Natural killer cell (primary cell): ENCODE measurements at regions not wholly inside any gene's neighbourhood (a gene's known extent, or its start where the extent isn't known, plus 50 kb on each side); places are given as distances from the start of the nearest gene placed in this dataset.
"Not testable (repeated sequence)": the region's sequence is repeated elsewhere in the genome, so short reads cannot be mapped to it uniquely, and the experiment has no call there.

ENCODE experiments used
- ATAC-seq, 3 donors: fragments of 150-1000 bp in 2 of 3; fragments of 200-7000 bp in 1 of 3; cut with Tn5 transposase; 1 replicate in 1 of 3; 2 replicates in 2 of 3; pipeline ENCODE4 v1.10.0; 2021; ENCODE audit warnings: mild to moderate bottlenecking in 2 of 3, moderate library complexity in 2 of 3
- DNase-seq, 2 donors: peaks; one replicate each; pipeline versions ENCODE4 v3.0.0 to v3.0.0-alpha.2; 2013 to 2021; ENCODE audit warnings: mixed read lengths in 1 of 2
- H3K27ac ChIP-seq: one replicate; pipeline ENCODE4 v1.5.1; 2013; ENCODE audit warnings: mild to moderate bottlenecking, low read length
- H3K27me3 ChIP-seq: one replicate; pipeline ENCODE4 v1.6.1; 2013; ENCODE audit warnings: low read length; ENCODE audit not compliant: control insufficient read depth, insufficient read depth
- H3K36me3 ChIP-seq: one replicate; pipeline ENCODE4 v1.6.1; 2013; ENCODE audit warnings: low read length; ENCODE audit not compliant: control insufficient read depth, insufficient read depth
- H3K4me1 ChIP-seq: one replicate; pipeline ENCODE4 v1.6.1; 2013; ENCODE audit warnings: low read length; ENCODE audit not compliant: control insufficient read depth, insufficient read depth
- H3K4me3 ChIP-seq: one replicate; pipeline ENCODE4 v1.5.1; 2013; ENCODE audit warnings: low read length
- H3K9me3 ChIP-seq: one replicate; pipeline ENCODE4 v1.6.1; 2013; ENCODE audit warnings: low read length; ENCODE audit not compliant: control insufficient read depth, insufficient read depth
- H3K27ac Mint-ChIP-seq, 2 donors: one replicate each; pipeline ENCODE4 v1.8.0; 2022; ENCODE audit warnings: mild to moderate bottlenecking in 2 of 2, mixed read lengths in 2 of 2, moderate library complexity in 1 of 2
- H3K27me3 Mint-ChIP-seq, 2 donors: one replicate each; pipeline ENCODE4 v1.8.0; 2022; ENCODE audit warnings: low read depth in 2 of 2, mixed read lengths in 2 of 2
- H3K36me3 Mint-ChIP-seq: one replicate; pipeline ENCODE4 v1.8.0; 2022; ENCODE audit warnings: mixed read lengths
- H3K4me1 Mint-ChIP-seq, 2 donors: one replicate each; pipeline ENCODE4 v1.8.0; 2022; ENCODE audit warnings: mixed read lengths in 2 of 2
- H3K4me3 Mint-ChIP-seq: one replicate; pipeline ENCODE4 v1.8.0; 2022; ENCODE audit warnings: mild to moderate bottlenecking, moderate library complexity, mixed read lengths
- H3K9me3 Mint-ChIP-seq, 2 donors: one replicate each; pipeline ENCODE4 v1.8.0; 2022; ENCODE audit warnings: mixed read lengths in 2 of 2
- WGBS: methylation state at CpG from one replicate; pipeline ENCODE4 v1.1.7; 2013; ENCODE audit warnings: missing lambda C conversion rate; ENCODE audit not compliant: insufficient coverage; 5-methylcytosine and 5-hydroxymethylcytosine counted together
- intact Hi-C: fragments of 100-400 bp; cut with micrococcal nuclease; formaldehyde crosslinking; loops from one replicate; pipeline ENCODE4 v1.14.2; 2022
- TF ChIP-seq, protein P1 (sequence below): fragments of 200-600 bp; IDR thresholded peaks from one replicate; pipeline ENCODE4 v1.8.0; 2022; ENCODE audit warnings: antibody characterized with exemption

DNA sequence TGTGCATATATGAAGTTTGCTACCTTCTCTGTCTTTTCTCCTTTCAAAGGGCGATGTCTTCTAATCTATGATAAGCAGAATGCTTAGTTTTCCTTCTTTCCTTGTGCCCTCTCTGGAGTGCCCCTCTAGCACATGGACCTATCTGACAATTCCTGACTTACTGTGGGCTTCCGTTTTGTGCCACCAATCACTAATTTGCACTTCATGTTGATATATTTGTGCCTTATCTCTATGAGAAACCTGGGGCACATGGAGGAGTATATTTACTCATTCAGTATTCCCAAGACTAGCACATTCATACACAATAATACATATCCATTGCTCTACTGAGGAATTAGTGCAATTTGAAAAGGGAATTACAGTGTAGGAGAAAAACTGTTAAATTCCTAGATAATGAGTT is 197.7 kb downstream of the CTH start:
- Histone ChIP-seq H3K27ac (no peak overlapping the region), H3K36me3 (no peaks in the 10 kb centered on the region), H3K4me3 (no peak overlapping the region), H3K4me1 (no peaks in the 10 kb centered on the region), H3K27me3 (no peaks in the 10 kb centered on the region), H3K9me3 (no peaks in the 10 kb centered on the region)
- DNase-seq: no peak
- WGBS: 94% methylated on average over 2 of the region's 2 CpGs
- Mint-ChIP-seq H3K27ac (no peak overlapping the region), H3K4me3 (no peak overlapping the region), H3K36me3 (no peaks in the 10 kb centered on the region), H3K27me3 (no peaks in the 10 kb centered on the region), H3K4me1 (no peaks in the 10 kb centered on the region), H3K9me3 (peaks cover 7 to 8% of the 10 kb centered on the region in 2 donors)
- ATAC-seq: no peak
- TF ChIP-seq, protein P1, sequence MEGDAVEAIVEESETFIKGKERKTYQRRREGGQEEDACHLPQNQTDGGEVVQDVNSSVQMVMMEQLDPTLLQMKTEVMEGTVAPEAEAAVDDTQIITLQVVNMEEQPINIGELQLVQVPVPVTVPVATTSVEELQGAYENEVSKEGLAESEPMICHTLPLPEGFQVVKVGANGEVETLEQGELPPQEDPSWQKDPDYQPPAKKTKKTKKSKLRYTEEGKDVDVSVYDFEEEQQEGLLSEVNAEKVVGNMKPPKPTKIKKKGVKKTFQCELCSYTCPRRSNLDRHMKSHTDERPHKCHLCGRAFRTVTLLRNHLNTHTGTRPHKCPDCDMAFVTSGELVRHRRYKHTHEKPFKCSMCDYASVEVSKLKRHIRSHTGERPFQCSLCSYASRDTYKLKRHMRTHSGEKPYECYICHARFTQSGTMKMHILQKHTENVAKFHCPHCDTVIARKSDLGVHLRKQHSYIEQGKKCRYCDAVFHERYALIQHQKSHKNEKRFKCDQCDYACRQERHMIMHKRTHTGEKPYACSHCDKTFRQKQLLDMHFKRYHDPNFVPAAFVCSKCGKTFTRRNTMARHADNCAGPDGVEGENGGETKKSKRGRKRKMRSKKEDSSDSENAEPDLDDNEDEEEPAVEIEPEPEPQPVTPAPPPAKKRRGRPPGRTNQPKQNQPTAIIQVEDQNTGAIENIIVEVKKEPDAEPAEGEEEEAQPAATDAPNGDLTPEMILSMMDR: no peak
- intact Hi-C loops: no loop called here

DNA sequence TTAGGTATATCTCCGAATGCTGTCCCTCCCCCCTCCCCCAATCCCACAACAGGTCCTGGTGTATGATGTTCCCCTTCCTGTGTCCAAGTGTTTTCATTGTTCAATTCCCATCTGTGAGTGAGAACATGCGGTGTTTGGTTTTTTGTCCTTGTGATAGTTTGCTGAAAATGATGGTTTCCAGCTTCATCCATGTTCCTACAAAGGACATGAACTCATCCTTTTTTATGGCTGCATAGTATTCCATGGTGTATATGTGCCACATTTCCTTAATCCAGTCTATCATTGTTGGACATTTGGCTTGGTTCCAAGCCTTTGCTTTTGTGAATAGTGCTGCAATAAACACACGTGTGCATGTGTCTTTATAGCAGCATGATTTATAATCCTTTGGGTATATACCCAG is 199.1 kb downstream of the CTH start:
- DNase-seq, H3K36me3 ChIP-seq, H3K27me3 ChIP-seq, H3K4me1 Mint-ChIP-seq, H3K27ac ChIP-seq, H3K27me3 Mint-ChIP-seq, H3K9me3 Mint-ChIP-seq, intact Hi-C loops, H3K4me3 ChIP-seq, H3K36me3 Mint-ChIP-seq, H3K9me3 ChIP-seq, H3K4me1 ChIP-seq, ATAC-seq, H3K4me3 Mint-ChIP-seq, H3K27ac Mint-ChIP-seq: not testable (repeated sequence)
- 100% methylated on average over 1 of the region's 3 CpGs for WGBS

DNA sequence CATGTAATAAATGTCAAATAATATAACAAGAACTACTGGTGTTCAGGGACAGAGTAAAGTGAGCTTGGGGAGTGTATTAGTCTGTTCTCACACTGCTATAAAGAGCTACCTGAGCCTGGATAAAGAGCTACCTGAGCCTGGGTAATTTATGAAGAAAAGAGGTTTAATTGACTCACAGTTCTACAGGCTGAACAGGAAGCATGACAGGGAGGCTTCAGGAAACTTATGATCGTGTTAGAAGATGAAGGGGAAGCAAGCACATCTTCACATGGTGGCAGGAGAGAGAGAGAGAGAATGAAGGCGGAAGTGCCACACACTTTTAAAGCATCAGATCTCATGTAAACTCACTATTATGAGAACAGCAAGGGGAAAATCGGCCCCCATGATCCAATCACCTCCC is 205.9 kb downstream of the CTH start:
- 64% methylated on average over 1 of the region's 3 CpGs for WGBS
- TF ChIP-seq, protein P1: no peak

DNA sequence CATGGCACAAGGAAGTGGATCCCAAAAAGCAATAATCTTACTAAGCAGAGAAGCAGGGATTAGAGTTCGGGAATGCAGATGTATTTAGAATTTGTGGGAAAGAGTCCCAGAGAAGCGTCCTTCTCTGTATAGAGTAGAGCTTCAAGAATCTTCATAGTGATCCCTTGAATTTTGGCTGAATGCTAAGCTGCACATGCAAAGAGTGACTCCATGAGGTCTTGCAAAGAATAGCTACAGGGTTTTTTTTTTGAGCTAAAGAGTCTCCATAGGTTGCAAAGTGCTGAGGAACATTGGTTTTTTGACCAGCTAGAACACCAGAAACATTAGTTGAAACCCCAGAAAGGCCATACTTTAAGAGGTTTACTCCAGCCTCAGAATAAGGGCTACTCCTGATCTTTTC is 206.7 kb downstream of the CTH start:
- H3K36me3 ChIP-seq: no peaks in the 10 kb centered on the region
- H3K27me3 ChIP-seq: no peaks in the 10 kb centered on the region
- no peaks in the 10 kb centered on the region for H3K9me3 ChIP-seq
- DNase-seq: no peak
- intact Hi-C loops: no loop called here
- ATAC-seq: no peak
- Mint-ChIP-seq H3K27me3 (no peaks in the 10 kb centered on the region), H3K4me3 (no peak overlapping the region), H3K27ac (no peak overlapping the region), H3K36me3 (no peaks in the 10 kb centered on the region), H3K4me1 (no peaks in the 10 kb centered on the region), H3K9me3 (peaks cover 5 to 8% of the 10 kb centered on the region in 2 donors)
- no peak overlapping the region for H3K27ac ChIP-seq
- WGBS: 81% methylated on average over 2 of the region's 2 CpGs
- no peak overlapping the region for H3K4me3 ChIP-seq
- TF ChIP-seq, protein P1: no peak
- no peaks in the 10 kb centered on the region for H3K4me1 ChIP-seq

More for the DNA sequence above, 205.9 kb downstream of the CTH start:
- Histone ChIP-seq H3K4me3 (no peak overlapping the region), H3K9me3 (no peaks in the 10 kb centered on the region), H3K27ac (no peak overlapping the region), H3K27me3 (no peaks in the 10 kb centered on the region), H3K4me1 (no peaks in the 10 kb centered on the region), H3K36me3 (no peaks in the 10 kb centered on the region)
- H3K9me3 Mint-ChIP-seq: peaks cover 5 to 8% of the 10 kb centered on the region in 2 donors
- intact Hi-C loops: no loop called here
- DNase-seq (no peak), ATAC-seq (no peak)
- no peak overlapping the region for H3K4me3 Mint-ChIP-seq
- H3K36me3 Mint-ChIP-seq: no peaks in the 10 kb centered on the region
- H3K4me1 Mint-ChIP-seq: no peaks in the 10 kb centered on the region
- H3K27me3 Mint-ChIP-seq: no peaks in the 10 kb centered on the region
- H3K27ac Mint-ChIP-seq: no peak overlapping the region
